ENCODE measurements at regions not wholly inside any gene's neighbourhood (a gene's known extent, or its start where the extent isn't known, plus 50 kb on each side); places are given as distances from the start of the nearest gene placed in this dataset.

DNA sequence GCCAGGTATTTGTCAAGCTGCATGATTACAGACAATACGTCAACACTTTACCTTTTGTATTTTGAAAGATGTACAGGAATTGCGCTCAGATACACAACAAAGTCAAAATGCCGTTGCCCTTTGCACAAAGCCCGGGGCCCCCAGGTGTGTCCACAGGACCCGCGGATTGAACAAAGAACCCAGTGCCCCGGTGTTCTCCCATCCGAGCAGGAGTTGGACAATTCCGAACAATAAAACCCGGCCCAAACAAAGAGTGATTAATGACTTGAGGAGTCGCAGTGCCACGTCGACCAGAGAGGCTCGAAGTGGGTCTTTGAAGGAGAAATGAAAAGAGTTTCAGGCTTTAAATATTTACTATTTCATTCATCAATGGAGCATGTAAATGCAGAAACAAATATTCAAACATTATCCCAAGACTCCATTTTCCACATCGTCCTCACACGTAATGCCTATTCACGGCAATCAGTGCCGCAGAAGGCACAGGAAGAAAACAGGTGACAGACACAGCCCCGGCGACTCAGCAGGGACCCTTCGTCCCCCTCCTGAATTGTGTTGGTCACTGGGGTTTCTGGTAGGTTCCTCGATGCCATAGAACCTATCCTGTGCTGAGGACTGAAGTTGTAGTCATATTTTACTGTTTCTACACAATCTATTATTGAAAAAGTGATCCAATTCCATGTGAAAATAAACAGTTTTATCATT, 70.9 kb upstream of the MGMT start:
- no peak for DNase-seq (ENCODE audit: low read depth)
- TF ChIP-seq, protein P1, sequence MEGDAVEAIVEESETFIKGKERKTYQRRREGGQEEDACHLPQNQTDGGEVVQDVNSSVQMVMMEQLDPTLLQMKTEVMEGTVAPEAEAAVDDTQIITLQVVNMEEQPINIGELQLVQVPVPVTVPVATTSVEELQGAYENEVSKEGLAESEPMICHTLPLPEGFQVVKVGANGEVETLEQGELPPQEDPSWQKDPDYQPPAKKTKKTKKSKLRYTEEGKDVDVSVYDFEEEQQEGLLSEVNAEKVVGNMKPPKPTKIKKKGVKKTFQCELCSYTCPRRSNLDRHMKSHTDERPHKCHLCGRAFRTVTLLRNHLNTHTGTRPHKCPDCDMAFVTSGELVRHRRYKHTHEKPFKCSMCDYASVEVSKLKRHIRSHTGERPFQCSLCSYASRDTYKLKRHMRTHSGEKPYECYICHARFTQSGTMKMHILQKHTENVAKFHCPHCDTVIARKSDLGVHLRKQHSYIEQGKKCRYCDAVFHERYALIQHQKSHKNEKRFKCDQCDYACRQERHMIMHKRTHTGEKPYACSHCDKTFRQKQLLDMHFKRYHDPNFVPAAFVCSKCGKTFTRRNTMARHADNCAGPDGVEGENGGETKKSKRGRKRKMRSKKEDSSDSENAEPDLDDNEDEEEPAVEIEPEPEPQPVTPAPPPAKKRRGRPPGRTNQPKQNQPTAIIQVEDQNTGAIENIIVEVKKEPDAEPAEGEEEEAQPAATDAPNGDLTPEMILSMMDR (IDR thresholded peaks at IDR 0.05; ENCODE audit: insufficient read depth, low read length) = no peak
- no peak overlapping the region for H3K4me3 ChIP-seq (ENCODE audit: low read depth, low read length)

DNA sequence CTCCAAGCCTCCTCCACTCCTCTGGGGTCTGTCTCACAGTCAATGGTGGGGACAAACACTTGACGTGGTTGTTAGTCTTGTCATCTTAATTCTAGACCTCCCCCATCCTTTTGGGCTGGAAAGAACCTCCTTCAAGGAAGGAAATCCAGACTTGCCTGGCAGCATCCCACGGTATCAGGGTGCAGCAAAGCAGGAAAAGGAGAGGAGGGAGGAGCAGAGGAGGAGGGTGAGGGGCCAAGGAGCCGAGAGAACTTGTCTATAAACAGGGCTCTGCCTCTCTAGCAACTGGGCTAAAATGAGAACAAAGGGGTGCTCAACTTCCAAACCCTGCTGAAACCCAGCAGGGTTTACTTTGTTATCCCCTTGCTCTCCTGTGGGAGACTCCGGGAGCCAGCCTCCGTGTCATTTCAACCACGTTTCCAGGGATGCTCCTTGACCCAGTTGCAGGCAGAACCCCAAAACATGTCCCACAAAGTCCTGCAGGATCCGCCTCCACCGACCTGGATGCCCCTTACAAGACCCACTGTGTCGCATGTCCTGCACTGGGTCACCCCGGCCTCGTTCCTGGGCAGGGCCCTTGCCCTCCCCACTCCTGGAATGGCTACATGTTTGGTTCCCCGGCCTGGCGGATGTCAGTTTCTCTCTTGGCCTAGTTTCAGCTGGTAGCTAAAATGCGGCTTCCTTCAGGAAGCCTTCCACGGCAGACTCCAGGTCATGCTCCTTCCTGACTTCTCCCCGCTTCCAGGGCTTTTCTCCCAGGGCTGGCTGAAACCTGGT, 69.7 kb upstream of the MGMT start:
- TF ChIP-seq, protein P1 (IDR thresholded peaks at IDR 0.05; ENCODE audit: insufficient read depth, low read length) = no peak
- DNase-seq (ENCODE audit: low read depth) = no peak
- H3K4me3 ChIP-seq (ENCODE audit: low read depth, low read length) = no peak overlapping the region

DNA sequence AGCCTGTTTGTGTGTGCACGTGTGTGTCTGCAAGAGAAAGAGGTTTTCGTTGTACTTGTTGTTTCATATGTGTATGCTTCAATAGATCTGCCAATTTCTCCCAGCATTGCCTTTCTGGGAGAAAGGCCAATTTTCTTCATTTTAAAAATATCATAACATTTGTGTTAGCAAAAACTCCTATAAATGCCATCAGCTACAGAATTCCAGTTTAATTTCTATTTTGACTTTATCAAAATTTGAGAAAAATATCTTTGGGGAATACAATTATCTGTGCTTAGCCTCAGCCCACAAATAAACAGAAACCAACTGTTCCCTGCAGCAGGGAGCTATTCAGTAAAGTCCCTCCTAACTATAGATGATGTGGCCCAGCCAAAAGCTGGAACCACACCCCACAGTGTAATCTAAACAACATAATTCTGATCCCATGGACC, 68.3 kb upstream of the MGMT start:
- TF ChIP-seq, protein P1 (IDR thresholded peaks at IDR 0.05; ENCODE audit: insufficient read depth, low read length) = no peak
- DNase-seq (ENCODE audit: low read depth) = no peak
- no peak overlapping the region for H3K4me3 ChIP-seq (ENCODE audit: low read depth, low read length)

DNA sequence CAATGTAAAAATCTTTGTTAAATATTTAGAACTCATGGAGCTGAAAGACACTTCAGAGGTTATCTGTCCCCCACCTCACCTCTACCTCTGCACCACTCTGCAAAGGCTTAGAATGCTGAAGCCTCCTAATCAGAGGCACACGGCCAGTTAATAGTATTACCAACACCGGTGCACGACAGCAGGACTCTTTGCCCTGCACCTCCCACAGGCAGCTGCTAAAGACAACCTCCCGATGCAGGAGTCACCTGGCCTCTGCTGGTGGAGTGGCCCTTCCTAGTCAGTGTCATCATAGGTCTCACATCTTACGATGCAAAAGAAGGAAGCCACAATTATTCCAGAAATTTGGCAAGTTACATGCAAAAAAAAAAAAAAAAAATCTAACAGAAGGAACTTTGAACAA, 66.6 kb upstream of the MGMT start:
- no peak overlapping the region for H3K4me3 ChIP-seq (ENCODE audit: low read depth, low read length)
- TF ChIP-seq, protein P1 (IDR thresholded peaks at IDR 0.05; ENCODE audit: insufficient read depth, low read length) = no peak
- no peak for DNase-seq (ENCODE audit: low read depth)

DNA sequence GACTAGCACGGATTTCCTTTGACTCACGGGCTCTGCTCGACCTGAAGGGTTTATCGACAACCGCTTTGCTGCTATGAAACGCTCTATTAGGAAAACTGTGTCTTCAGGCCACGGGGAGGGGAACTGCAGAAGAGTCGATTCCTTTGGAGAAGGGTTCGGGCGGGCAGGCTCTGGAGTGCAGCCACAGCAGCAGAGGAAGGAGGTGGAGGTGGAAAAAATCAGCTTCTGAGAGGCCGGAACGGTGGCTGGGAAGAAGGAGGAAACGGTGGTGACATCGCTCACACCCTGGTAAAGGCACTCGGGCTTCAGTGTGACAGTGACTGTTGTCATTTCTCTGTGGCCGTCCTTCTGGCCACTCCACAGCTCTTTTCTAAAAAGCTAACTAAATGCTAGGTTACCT, 64.6 kb upstream of the MGMT start:
- H3K4me3 ChIP-seq (ENCODE audit: low read depth, low read length) = no peak overlapping the region
- no peak for DNase-seq (ENCODE audit: low read depth)
- TF ChIP-seq, protein P1 (IDR thresholded peaks at IDR 0.05; ENCODE audit: insufficient read depth, low read length) = no peak

DNA sequence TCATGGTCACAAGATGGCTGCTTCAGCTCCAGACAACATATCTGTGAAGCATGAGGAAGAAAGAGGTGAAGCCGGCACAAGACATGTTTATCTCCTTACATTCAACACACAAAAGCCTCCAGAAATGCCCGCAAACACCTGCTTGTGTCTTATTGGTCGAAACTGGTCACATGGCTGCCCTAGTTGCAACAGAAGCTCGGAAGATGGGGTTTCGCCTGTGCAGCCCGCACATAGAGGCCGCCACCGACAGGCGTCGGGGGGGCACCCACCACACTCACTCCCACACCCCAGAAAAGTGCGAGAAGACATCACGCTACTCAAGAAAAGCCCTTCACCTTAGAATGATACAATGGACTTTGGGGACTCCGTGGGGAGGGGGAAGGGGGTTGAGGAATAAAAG, 63.0 kb upstream of the MGMT start:
- TF ChIP-seq, protein P1 (IDR thresholded peaks at IDR 0.05; ENCODE audit: insufficient read depth, low read length) = no peak
- no peak overlapping the region for H3K4me3 ChIP-seq (ENCODE audit: low read depth, low read length)
- no peak for DNase-seq (ENCODE audit: low read depth)

Measured in fibroblast of the aortic adventitia (primary cell).